HG03558 (cell line): ENCODE measurements at regions not wholly inside any gene's neighbourhood (a gene's known extent, or its start where the extent isn't known, plus 50 kb on each side); places are given as distances from the start of the nearest gene placed in this dataset.

Source experiments
- ATAC-seq: cut with Tn5 transposase; IDR thresholded peaks from one replicate; pipeline ENCODE4 v1.9.1; 2021; ENCODE audit warnings: moderate number of reproducible peaks; ENCODE audit not compliant: unreplicated experiment; ENCODE audit errors: extremely low read depth

DNA sequence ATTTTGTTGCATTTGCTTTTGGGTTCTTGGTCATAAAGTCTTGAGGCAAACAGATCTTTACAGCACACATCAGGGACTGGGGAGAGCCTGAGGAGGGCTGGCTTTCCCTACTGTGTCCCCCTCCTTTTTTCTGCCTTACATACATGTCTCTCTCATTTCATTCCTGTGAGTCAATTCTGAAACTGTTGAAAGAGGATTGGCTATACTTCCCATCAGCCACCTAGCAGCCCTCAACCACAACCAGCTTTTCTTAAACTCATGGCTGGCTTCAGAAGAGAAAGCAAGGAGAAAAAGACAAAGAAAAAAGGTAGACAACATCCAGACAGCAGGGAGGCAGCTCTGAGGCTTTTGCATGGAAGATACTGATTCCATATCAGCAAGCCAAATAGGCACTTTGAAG is 374.8 kb upstream of the KIF2A start:
- no peak for ATAC-seq

DNA sequence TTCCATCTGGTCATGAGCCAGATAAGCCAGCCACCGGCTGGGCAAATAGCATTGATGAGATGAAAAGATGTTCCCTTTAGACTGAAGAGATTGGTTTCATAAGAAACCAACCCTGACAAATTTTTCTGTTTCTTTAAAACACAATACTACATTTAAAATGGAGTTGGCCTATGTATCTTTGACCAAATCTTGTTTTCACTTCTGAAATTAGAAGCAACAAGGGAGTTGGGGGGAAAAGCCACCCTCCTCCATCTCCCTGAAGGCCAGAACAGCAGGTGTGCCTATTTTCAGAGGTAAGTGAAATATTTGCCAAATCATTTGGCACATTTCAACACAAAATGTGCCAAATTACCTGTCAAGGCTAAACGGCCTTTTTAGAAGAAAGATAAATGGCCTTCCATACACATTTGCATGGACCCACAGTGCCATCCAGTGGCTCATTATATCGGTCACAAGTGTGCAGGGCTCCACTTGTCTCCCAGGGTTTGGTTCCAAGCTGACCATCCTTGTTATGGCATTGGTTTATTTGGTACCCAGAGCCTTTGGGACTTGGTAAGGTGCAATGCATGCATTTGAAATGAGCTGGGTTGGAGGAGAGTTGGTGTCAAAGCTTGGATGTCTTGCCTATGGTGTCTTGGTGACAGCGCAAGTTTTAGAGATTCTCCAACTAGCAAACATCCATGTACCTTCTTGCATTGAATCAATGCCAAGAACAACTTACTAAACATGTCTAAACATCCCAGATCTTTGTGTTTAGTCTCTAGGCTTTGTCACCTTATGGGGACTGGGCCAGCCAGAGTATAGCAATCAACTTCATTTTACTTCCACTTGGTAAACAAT is 372.0 kb upstream of the KIF2A start:
- no peak for ATAC-seq

DNA sequence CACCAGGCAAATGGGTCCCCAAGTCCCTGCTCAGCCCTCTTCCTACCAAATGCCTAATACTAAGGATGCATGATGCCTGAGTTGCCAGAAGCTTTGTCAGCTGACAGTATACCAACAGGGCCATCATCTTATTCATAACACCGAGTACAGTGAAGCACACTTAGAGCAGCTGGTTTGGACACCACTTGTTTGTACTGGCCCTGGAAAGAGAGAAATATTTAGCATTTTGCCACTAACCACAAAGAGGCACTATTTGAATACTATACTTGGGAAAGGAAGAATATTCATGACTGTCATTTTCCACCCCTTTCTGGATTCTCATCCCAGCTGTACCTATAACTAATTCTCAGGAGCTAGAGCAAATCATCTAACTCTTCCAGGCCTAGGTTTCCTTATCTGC is 364.4 kb upstream of the KIF2A start:
- ATAC-seq: no peak

DNA sequence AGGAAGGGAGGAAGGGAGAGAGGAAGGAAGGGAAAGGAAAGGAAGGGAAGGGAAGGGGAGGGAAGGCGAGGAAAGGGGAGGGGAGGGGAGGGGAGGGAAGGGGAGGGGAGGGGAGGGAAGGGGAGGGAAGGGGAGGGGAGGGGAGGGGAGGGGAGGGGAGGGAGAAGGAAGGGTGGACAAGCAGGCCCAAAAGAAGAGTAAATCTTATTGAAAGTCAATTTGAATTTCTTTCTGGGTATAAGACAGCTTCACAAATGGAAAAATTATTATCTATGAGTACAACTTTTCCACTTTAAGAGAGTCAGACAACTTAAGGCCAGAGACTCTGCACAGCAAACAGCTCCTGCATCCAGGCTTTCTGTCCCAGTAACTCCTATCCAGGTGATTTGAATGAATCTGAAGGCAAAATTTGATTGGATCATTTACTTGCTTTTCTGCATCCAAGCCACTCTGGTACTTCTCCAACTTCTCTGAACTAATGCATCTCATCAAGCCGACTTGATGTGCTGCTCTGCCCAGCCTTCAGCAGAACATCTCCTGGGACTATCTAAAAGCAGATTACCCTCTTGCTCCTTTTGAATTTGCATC is 363.4 kb upstream of the KIF2A start:
- no peak for ATAC-seq

DNA sequence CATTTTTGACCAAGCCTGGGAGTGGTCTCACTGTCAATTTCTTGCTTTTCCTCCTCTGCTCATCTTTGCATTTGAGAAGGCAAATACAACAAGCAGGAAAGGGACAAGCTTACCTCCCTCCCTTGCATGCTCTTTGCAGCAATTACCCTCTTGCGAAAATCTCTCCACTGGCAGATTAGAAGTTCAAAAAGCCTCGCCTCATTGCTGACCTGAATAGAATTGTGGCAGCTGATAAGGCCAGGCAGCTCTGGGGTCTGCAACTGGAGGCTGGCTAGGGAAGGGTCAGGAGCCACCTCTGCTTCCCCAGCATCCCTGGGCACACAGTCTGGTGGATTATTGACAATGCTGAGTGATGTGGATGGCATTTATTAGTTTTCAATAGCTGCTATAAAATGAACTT is 362.3 kb upstream of the KIF2A start:
- ATAC-seq: no peak

DNA sequence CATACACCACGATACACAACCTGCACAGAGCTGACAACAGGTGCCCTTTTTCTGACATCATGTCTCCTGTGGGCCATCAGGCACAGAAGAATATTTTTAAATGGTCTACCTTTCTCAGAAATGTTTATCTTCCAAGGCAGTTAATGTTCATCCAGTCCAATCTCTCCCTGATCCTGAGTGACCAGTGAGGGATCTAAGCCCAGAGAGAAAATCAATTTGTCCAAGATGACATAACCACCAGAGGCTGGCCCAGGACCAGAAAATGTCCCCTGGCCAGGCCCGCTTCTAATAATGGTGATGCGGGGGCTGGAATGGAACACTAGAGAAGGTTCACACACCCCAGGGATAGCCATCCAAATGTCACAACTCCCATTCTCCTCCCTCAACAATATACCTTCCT is 357.9 kb upstream of the KIF2A start:
- no peak for ATAC-seq

DNA sequence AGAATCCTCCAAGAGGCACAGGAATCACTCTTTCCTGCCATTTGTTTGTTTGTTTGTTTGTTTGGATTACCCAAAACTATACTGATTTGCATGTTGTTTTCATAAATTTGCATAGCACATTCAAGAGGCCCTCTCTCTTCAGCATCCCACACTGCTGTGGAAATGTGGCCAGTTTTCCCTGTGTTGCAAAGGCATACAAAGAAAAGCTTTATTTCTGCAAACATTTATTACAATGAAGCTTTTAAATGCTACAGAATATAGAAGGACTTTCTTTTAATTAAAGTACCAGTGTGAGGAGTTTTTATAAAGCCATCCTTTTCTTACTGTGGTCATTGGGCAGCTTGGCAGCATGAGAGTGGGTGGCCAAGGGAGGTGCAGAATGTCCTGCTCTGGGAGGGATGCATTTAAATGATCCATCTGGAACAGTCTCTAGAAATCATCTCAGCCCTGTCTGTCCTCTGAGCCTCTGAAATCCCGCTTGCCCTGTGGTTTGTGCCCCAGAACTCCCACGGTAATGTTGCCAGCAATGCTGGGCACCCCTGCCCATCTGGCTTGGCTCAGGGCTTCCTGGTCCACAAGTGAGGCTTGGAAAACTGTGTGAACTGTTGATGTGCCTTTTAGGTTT is 356.8 kb upstream of the KIF2A start:
- no peak for ATAC-seq

DNA sequence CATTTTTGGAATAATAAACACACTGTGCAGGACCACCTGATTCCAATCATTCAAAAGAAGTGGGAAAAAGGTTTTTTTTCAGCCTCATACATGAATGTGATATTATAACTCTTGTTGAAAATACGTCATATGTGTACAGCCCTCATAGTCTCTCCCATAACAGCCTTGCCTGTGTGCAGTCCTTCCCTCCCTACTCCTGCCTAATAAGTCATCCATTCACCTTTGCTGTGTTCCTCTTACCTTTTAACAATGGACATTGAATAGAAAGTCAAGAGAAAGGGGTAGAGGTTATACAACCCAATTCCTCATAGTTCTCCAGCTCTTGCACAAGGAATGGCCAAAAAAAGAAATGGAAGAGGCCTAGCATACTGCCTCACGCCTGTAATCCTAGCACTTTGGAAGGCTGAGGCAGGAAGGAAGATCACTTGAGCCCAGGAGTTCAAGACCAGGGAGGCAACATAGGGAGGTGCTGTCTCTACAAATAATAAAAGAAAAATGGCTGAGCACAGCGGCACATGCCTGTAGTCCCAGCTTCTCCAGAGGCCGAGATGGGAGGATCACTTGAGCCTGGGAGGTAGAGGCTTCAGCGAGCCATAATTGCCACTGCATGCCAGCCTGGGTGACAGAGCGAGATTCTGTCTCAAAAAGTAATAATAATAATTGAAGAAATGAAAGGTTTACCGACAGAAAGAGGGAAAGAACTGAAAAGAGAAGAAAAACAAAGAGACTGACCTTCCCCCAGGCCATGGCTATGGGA is 356.1 kb upstream of the KIF2A start:
- no peak for ATAC-seq

DNA sequence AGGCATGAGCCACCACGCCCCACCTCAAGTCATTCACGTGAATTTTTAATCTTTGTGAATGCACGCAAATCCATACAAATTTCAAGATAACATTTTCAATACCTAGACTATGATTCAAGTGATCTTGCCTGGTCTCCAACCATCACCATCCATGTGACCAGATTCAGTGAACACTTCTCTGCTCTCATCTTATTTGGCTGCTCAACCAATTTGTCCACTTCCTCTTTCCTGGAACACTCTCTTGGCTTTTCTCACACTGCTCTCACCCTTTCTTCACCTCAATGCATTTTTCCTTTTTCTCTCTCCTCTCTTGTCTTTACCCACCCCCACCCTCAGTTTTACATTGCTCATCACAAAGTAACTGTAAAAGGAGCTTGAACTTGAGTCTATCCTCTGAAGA is 354.7 kb upstream of the KIF2A start:
- no peak for ATAC-seq

DNA sequence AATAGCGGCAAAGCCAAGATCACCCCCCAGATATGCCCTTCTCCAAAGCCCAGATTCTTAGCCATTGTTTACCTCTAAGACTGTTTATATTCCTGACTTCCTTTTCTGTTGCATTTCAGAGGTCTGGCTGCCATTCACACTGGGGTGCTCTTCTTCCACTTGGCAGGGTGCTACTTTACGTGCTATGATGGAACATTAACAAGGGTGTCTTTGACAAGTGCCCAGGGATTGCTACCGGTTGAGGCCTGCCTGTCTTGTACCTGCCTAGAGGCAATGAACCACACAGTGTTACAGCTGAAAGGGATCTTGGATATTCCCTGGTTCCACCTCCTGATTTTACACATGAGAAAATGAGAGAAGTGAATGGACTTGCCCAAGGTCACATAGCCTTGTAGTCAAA is 352.1 kb upstream of the KIF2A start:
- no peak for ATAC-seq

DNA sequence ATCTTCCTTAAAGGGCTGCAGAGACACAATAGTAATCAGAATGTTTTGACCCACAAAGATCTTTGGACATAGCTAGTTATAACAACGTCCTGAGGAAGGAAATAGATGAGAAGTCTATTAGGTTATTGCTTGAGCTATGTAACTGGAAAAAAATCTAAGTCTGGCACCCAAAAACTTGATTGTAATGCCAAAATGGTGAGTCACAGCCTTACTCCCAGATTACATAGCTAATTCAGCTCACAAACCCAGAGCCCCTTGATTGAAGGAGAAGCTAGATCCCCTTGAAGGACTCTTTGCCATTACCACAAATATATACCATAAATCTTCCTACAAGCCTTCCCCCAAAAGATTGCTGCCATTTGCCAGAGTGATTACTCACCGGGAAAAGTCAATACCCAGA is 341.8 kb upstream of the KIF2A start:
- ATAC-seq: no peak

DNA sequence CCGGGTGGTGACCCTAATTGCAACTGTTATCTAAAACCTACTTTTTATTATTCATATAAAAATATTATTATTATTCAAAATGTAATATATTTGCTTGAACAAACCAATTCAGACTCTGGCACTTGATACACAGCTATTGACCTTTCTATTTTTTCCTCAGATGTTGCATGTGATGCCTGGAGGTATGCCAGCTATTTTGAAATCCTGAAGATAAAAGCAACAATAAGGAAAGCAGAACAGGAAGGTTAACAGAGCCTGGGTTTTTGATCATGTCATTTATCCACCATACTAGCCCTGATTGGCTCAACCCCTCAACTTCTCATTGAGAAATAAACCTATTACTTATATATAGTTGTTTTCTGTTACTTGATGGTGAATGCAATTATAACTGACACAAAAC is 340.9 kb upstream of the KIF2A start:
- no peak for ATAC-seq

DNA sequence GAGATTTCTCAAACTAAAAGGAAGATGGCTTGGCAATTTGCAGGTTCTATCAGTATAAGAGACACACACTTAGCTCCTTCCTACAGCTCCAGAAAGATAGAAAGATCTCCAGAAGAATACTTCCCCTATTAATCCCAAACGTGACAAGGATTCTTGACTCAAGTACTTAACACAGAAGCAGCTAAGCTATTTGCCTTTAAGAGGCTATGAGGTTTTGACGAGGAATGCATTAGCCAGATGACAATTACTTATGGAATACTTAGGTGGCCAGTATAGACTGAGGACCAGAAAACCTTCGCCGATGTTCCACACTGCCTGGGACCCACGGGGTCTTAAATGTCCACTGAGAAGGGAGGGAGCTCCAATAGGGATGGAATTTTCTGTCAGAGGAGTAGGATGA is 340.5 kb upstream of the KIF2A start:
- ATAC-seq: no peak

DNA sequence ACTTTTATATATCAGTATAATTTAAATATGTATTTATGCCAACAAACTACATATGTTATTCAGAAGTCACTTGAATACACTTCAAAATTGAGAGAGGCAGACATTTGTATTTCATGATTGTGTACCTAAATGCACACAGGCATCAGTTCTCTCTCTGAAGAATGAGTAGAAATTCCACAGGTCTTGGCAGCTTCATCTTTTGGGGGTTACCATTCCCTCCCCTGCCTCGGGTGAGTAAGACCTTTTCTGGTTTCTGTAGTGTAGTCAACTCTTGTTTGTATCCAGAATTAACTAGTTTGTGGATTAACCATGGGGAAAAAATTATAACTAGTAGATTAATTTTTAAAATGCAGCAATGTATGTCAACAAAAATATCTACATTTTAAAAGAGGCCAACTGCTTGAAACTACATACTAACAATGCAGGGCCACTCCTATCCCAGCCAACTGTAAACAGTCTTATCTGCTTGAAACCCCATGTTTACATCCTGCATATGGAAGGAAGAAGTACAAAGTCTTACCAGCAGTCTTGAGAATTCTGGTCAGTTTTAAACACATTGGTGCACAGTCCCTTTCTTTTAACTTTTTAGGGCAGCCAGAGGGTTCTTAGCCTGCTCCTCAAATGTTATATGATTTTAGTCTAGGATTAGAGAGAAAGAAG is 339.6 kb upstream of the KIF2A start:
- no peak for ATAC-seq

DNA sequence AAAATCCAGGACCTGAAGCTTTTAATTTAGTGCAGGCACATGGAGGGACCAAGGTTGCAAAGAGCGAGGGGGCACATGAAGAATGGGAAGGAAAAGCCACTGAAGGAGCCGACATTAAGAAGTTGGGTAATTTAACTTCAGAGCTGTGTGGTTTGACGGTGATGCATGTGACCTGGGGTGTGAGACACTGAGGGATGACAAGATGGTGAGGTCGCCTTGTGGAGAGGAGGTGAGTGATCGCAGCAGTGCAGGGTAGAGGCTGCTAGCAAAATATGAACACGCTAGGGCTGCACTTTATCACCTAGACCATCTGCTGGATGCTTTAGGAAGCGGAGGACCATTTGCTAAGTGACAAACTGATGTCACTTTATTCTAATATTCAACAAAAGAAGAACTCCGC is 339.0 kb upstream of the KIF2A start:
- no peak for ATAC-seq

DNA sequence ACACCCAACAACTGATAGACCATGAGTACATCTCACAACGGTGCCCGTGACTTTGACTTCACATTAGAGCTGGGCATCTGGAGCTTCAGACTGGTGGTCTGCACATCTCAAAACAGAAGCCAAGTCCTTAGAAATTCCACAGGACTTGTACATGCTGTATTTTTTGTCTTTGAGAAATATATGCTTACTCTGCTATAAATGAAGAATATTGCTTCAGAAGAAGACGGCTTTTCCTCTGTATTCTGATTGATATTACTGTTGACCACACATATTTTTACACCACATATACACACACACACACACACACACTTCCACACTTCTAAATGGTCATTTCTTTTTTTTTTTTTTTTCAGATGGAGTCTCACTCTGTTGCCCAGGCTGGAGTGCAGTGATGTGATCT is 338.3 kb upstream of the KIF2A start:
- no peak for ATAC-seq

DNA sequence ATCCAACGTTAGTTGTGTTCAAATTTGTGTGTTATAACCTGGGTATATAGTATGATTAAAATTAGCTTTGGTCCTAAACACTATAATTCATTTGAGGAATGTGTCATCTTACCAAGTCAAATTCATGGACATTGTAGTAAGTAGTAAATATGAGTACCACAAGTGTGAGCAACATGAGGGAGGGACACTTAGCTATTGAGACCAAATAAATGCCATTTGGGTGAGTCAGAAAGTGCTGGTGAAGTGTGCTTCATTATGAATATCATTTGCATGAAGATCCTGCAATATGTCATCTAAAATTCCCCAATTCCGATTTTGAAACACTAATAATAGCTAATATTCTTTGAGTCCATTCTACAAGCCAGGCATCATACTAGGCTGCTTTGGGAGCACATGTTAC is 336.7 kb upstream of the KIF2A start:
- no peak for ATAC-seq

DNA sequence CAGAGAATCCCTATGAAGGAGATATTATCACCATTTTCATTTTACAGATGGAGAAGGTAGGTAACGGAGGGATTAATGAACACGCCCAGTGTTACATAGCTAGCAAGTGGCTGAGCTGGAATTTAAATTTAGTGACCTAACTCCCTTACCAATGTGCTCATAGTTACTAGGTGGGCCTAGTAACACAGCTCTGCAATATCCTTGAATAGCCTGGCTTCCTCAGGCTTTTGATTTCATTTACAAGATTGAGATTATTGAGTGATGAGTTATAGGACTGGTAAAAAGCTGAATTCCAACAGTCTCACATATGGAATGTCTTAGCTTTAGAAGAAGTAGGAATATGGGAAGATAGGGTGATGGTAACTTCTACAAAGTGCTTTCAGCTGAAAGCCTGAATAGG is 336.3 kb upstream of the KIF2A start:
- ATAC-seq: no peak

DNA sequence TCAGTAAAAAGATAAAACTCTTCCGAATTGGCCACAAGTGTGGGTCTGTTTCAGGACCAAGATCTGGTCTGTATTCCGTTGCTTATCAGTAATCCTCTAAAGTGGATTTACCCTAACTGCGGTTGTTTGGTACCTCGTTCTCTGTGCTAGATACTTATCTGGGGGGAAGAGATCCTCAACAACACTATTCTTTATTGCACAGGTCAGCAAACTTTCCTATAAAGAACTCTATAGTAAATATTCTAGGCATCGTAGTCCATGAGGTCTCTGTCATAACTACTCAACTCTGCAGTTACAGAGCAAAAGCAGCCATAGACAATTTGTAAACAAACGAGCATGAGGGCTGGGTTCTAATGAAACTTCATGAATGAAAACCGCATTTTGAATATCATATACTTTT is 335.8 kb upstream of the KIF2A start:
- ATAC-seq: no peak

DNA sequence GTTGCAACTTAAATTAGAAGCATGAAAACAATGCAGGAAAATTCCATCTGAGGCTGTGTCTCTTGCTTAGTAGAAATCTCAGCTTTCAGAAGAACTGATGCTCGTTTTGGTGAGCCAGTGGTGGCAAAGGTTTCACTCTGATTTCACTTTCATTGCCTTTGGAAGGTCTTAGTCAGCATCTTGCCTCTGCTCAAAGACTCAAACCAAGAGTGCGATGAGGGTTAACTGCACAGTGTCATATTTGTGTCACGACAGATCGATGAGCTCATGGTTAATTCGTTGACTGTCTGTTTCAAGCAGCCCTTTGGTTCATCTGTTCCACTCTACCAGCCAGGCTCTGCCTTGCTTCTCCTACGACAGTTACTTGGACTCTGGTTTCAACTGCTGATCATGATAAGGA is 331.3 kb upstream of the KIF2A start:
- ATAC-seq: peak; percentile 71

DNA sequence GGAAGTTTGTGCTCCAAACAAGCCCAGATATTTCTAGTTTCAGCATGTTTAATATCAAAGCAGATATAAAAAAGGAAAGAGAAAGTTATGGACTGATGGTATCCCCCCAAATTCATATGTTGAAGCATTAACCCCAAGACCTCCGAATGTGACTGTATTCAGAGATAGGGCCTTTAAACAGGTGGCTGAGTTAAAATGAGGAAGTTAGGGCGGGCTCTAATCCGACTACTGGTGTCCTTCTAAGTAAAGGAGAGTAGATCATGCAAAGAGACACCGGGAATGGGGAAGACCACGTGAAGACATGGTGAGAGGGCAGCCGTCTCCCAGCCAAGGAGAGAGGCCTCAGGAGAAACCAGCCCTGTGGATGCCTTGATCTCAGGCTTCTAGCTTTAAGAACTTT is 324.1 kb upstream of the KIF2A start:
- ATAC-seq: no peak
